Gastroesophageal sphincter (tissue), 4 donors: ENCODE measurements at regions not wholly inside any gene's neighbourhood (a gene's known extent, or its start where the extent isn't known, plus 50 kb on each side); places are given as distances from the start of the nearest gene placed in this dataset.

Source experiments
- ATAC-seq: fragments of 150-250 bp; one replicate; pipeline ENCODE4 v1.9.1; 2016; ENCODE audit warnings: mild to moderate bottlenecking, moderate library complexity
- H3K27ac ChIP-seq, 4 donors: fragments of 200-600 bp; sonication (generic) in 3 of 4; 1 replicate in 3 of 4; 2 replicates in 1 of 4; pipeline ENCODE4 v1.5.1; 2016 to 2019
- H3K27me3 ChIP-seq: fragments of 200-600 bp; sonication (generic); one replicate; pipeline ENCODE4 v1.5.1; 2019
- H3K36me3 ChIP-seq, 2 donors: fragments of 200-600 bp; sonication (generic); one replicate each; pipeline ENCODE4 v1.5.1; 2019; ENCODE audit warnings: control low read depth in 1 of 2
- H3K4me1 ChIP-seq, 3 donors: fragments of 200-600 bp; sonication (generic); 1 replicate in 2 of 3; 2 replicates in 1 of 3; pipeline ENCODE4 v1.5.1; 2016 to 2019; ENCODE audit warnings: control low read depth in 2 of 3
- H3K4me3 ChIP-seq, 2 donors: fragments of 200-600 bp; sonication (generic); one replicate each; pipeline ENCODE4 v1.5.1; 2019; ENCODE audit warnings: mild to moderate bottlenecking in 1 of 2, moderate library complexity in 1 of 2
- H3K9me3 ChIP-seq, 3 donors: fragments of 200-600 bp; sonication (generic); one replicate each; pipeline ENCODE4 v1.5.1; 2017 to 2019; ENCODE audit warnings: control low read depth in 2 of 3
- EP300 ChIP-seq: sonication (generic); formaldehyde crosslinking; IDR thresholded peaks from one replicate; pipeline ENCODE4 v1.6.1; 2017; ENCODE audit warnings: antibody characterized with exemption, mild to moderate bottlenecking
- POLR2A ChIP-seq, 2 donors: fragments of 450-650 bp; IDR thresholded peaks; one replicate each; pipeline ENCODE4 v1.6.1; 2017; ENCODE audit warnings: antibody characterized with exemption in 2 of 2, mild to moderate bottlenecking in 2 of 2, moderate library complexity in 1 of 2
- POLR2AphosphoS5 ChIP-seq: sonication (generic); formaldehyde crosslinking; IDR thresholded peaks from one replicate; pipeline ENCODE4 v1.6.1; 2017; ENCODE audit warnings: antibody characterized with exemption
- WGBS, 2 donors: methylation state at CpG; one replicate each; pipeline ENCODE4 v1.1.5; 2018; ENCODE audit warnings: low coverage in 1 of 2; 5-methylcytosine and 5-hydroxymethylcytosine counted together
- TF ChIP-seq, protein P1 (sequence below), 4 experiments: fragments of 200-600 bp in 2 of 4; fragments of 450-650 bp in 2 of 4; sonication (generic) in 1 of 4; IDR thresholded peaks; one replicate each; pipeline ENCODE4 v1.5.1; 2017 to 2019; ENCODE audit warnings: antibody characterized with exemption in 4 of 4, mild to moderate bottlenecking in 2 of 4, moderate library complexity in 2 of 4

DNA sequence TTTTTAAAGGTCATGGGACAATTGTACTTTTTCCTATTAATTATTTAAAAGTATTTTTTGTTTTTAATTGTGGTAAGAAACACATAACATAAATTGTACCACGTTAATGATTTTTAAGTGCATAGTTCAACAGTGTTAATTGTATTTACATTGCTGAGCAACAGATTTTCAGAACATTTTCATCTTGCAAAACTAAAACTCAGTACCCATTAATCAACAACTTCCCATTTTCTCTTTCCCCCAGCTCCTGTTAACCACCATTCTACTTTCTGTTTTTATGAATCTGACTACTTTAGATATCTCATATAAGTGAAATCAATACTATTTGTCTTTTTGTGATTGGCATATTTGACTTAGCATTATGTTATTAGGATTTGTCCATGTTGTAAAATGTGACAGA, 483.9 kb upstream of the ZNF804A start:
- peaks cover 0 to 3% (median 0%) of the 10 kb centered on the region in 3 donors for H3K4me1 ChIP-seq
- no peak overlapping the region for H3K4me3 ChIP-seq
- H3K27me3 ChIP-seq: no peaks in the 10 kb centered on the region
- H3K36me3 ChIP-seq: no peaks in the 10 kb centered on the region
- H3K27ac ChIP-seq: no peak overlapping the region
- no peak for ATAC-seq
- no peaks in the 10 kb centered on the region for H3K9me3 ChIP-seq
- WGBS, 2 donors: 39 to 63% methylated on average over 1 of the region's 1 CpG
- TF ChIP-seq POLR2A (IDR thresholded peaks at IDR 0.05): no peak
- TF ChIP-seq, protein P1, sequence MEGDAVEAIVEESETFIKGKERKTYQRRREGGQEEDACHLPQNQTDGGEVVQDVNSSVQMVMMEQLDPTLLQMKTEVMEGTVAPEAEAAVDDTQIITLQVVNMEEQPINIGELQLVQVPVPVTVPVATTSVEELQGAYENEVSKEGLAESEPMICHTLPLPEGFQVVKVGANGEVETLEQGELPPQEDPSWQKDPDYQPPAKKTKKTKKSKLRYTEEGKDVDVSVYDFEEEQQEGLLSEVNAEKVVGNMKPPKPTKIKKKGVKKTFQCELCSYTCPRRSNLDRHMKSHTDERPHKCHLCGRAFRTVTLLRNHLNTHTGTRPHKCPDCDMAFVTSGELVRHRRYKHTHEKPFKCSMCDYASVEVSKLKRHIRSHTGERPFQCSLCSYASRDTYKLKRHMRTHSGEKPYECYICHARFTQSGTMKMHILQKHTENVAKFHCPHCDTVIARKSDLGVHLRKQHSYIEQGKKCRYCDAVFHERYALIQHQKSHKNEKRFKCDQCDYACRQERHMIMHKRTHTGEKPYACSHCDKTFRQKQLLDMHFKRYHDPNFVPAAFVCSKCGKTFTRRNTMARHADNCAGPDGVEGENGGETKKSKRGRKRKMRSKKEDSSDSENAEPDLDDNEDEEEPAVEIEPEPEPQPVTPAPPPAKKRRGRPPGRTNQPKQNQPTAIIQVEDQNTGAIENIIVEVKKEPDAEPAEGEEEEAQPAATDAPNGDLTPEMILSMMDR (IDR thresholded peaks at IDR 0.05): no peak
- no peak for TF ChIP-seq POLR2AphosphoS5
- TF ChIP-seq EP300: no peak

GRCh38 chr2:184119989-184120800, 478.1 kb upstream of the ZNF804A start:
- H3K9me3 ChIP-seq: no peaks in the 10 kb centered on the region
- 75% methylated on average over 1 of the region's 1 CpG; no CpG with 5 or more reads in 1 of the 2 donors for WGBS, 2 donors
- no peak overlapping the region for H3K27ac ChIP-seq
- H3K27me3 ChIP-seq: no peaks in the 10 kb centered on the region
- no peaks in the 10 kb centered on the region for H3K36me3 ChIP-seq
- TF ChIP-seq POLR2AphosphoS5: no peak
- TF ChIP-seq EP300: no peak
- no peak overlapping the region for H3K4me3 ChIP-seq
- no peak for ATAC-seq
- peaks cover 0 to 3% (median 0%) of the 10 kb centered on the region in 3 donors for H3K4me1 ChIP-seq

- H3K27ac ChIP-seq: no peak overlapping the region
- 82 to 96% methylated on average over 2 of the region's 2 CpGs for WGBS, 2 donors
- no peaks in the 10 kb centered on the region for H3K9me3 ChIP-seq
- H3K4me1 ChIP-seq: no peaks in the 10 kb centered on the region
- H3K36me3 ChIP-seq: no peaks in the 10 kb centered on the region
- H3K4me3 ChIP-seq: no peak overlapping the region
- TF ChIP-seq EP300: no peak
- no peak for TF ChIP-seq POLR2A (IDR thresholded peaks at IDR 0.05)
- no peak for TF ChIP-seq POLR2AphosphoS5
- TF ChIP-seq, protein P1 (IDR thresholded peaks at IDR 0.05): no peak
- no peaks in the 10 kb centered on the region for H3K27me3 ChIP-seq
- no peak for ATAC-seq
These were observed 472.5 kb upstream of the ZNF804A start for GRCh38 chr2:184125867-184126266.

DNA sequence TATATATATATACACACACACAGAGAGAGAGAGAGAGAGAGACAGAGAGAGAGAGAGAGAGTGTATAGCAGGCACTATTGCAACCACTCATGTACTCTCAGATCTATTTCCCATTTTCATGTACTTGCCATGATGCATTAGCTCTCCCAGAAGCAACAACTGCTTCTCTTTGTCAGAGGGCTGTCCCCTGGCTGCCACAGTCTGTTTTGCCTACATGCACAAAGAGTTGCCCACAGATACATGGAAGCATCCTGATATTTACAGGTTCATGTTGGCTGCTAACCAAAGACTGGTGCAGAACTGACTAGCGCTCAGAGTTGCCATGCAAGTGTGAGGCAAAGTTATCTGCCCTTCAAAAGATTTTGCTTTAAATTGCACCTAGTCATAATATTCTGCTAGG, 469.3 kb upstream of the ZNF804A start:
- Histone ChIP-seq H3K27ac (no peak overlapping the region), H3K4me1 (no peaks in the 10 kb centered on the region), H3K9me3 (peaks cover 0 to 5% (median 0%) of the 10 kb centered on the region in 3 donors), H3K27me3 (no peaks in the 10 kb centered on the region), H3K36me3 (no peaks in the 10 kb centered on the region), H3K4me3 (no peak overlapping the region)
- WGBS, 2 donors: no CpG with 5 or more reads among the region's 1 CpG
- no peak for TF ChIP-seq POLR2AphosphoS5
- no peak for ATAC-seq

DNA sequence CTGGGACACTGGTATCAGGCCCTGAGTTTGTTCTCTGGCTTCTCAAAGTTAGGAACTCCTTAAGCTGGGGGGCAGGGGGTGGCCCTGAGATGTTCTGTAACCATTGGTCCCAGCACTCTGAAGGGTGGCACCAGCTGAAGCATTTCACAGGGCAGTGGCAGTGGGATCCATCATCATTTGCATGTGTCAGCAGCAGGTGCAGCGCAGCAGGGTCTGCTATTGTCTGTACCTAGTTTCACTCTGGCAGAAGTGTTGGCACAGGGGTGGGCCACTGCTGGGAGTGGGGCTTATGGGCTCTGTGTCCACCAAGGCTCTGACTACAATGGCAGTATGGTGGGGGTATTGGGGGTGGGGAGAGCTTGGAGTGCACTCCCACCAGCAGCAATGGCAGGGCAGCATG, 460.4 kb upstream of the ZNF804A start:
- H3K9me3 ChIP-seq: peaks cover 0 to 39% (median 0%) of the 10 kb centered on the region in 3 donors
- no peak overlapping the region for H3K4me3 ChIP-seq
- H3K36me3 ChIP-seq: no peaks in the 10 kb centered on the region
- TF ChIP-seq, protein P1 (IDR thresholded peaks at IDR 0.05): no peak
- TF ChIP-seq POLR2AphosphoS5: no peak
- no peak for TF ChIP-seq EP300
- TF ChIP-seq POLR2A (IDR thresholded peaks at IDR 0.05): no peak
- no peaks in the 10 kb centered on the region for H3K27me3 ChIP-seq
- WGBS, 2 donors: no CpG with 5 or more reads among the region's 1 CpG
- no peak overlapping the region for H3K27ac ChIP-seq
- H3K4me1 ChIP-seq: no peaks in the 10 kb centered on the region
- ATAC-seq: peak; percentile 16

GRCh38 chr2:184141866-184142265, 456.5 kb upstream of the ZNF804A start:
- TF ChIP-seq, protein P1 (IDR thresholded peaks at IDR 0.05): no peak
- TF ChIP-seq EP300 (no peak), POLR2AphosphoS5 (no peak), POLR2A (IDR thresholded peaks at IDR 0.05) (no peak)
- no peak overlapping the region for H3K4me3 ChIP-seq
- H3K36me3 ChIP-seq: no peaks in the 10 kb centered on the region
- peaks cover 0 to 6% (median 0%) of the 10 kb centered on the region in 3 donors for H3K9me3 ChIP-seq
- H3K4me1 ChIP-seq: no peaks in the 10 kb centered on the region
- no peak for ATAC-seq
- H3K27ac ChIP-seq: no peak overlapping the region
- no peaks in the 10 kb centered on the region for H3K27me3 ChIP-seq
